ENCODE measurements at regions not wholly inside any gene's neighbourhood (a gene's known extent, or its start where the extent isn't known, plus 50 kb on each side); places are given as distances from the start of the nearest gene placed in this dataset.

- TF ChIP-seq CTCF (IDR thresholded peaks at IDR 0.05; ENCODE audit: control extremely low read depth in 1 of 3, insufficient read depth in 1 of 3, low read depth in 1 of 3, low read length in 3 of 3) (no peak), EP300 (IDR thresholded peaks at IDR 0.05; ENCODE audit: borderline replicate concordance in 1 of 2, low read depth in 2 of 2, low read length in 2 of 2) (no peak), CHD2 (IDR thresholded peaks at IDR 0.05; ENCODE audit: low read length) (no peak), JUND (IDR thresholded peaks at IDR 0.05; ENCODE audit: low read length) (no peak), POLR2AphosphoS5 (IDR thresholded peaks at IDR 0.05; ENCODE audit: low read depth, low read length) (no peak), BACH1 (IDR thresholded peaks at IDR 0.05; ENCODE audit: low read length) (no peak), ZNF274 (IDR thresholded peaks at IDR 0.05; ENCODE audit: borderline replicate concordance, extremely low read depth, low read length) (no peak), CEBPB (IDR thresholded peaks at IDR 0.05; ENCODE audit: low read depth, low read length) (no peak), USF2 (IDR thresholded peaks at IDR 0.05; ENCODE audit: low read length) (no peak)
Measured at GRCh38 chr13:21938636-21939035, 267.8 kb downstream of the FGF9 start.
